Mesendoderm (in vitro differentiated cells): ENCODE measurements at regions not wholly inside any gene's neighbourhood (a gene's known extent, or its start where the extent isn't known, plus 50 kb on each side); places are given as distances from the start of the nearest gene placed in this dataset.

Source experiments
- DNase-seq: peaks from one replicate; pipeline ENCODE4 v3.0.0; 2013
- H2AK5ac ChIP-seq: 2 replicates; pipeline ENCODE4 v1.6.1; 2013; ENCODE audit warnings: low read length, inconsistent platforms
- H2BK120ac ChIP-seq: 2 replicates; pipeline ENCODE4 v1.6.1; 2013; ENCODE audit warnings: low read depth, mild to moderate bottlenecking, low read length, moderate library complexity, mixed read lengths
- H2BK15ac ChIP-seq: replicated peaks from 2 replicates; pipeline ENCODE4 v1.6.1; 2013; ENCODE audit warnings: low read depth, mild to moderate bottlenecking, moderate library complexity
- H2BK5ac ChIP-seq: 2 replicates; pipeline ENCODE4 v1.6.1; 2013; ENCODE audit warnings: low read length, inconsistent platforms
- H3K18ac ChIP-seq: 2 replicates; pipeline ENCODE4 v1.6.1; 2013; ENCODE audit warnings: mild to moderate bottlenecking, low read length, mixed read lengths
- H3K23ac ChIP-seq: one replicate; pipeline ENCODE4 v1.6.1; 2013; ENCODE audit warnings: low read length
- H3K27ac ChIP-seq: 2 replicates; pipeline ENCODE4 v1.5.1; 2013; ENCODE audit warnings: low read depth, mild to moderate bottlenecking, inconsistent platforms, low read length, moderate library complexity
- H3K27me3 ChIP-seq: 2 replicates; pipeline ENCODE4 v1.6.1; 2013; ENCODE audit warnings: low read length, control low read depth, mild to moderate bottlenecking, inconsistent platforms; ENCODE audit not compliant: insufficient read depth, poor library complexity
- H3K36me3 ChIP-seq: 2 replicates; pipeline ENCODE4 v1.6.1; 2013; ENCODE audit warnings: low read length, inconsistent platforms; ENCODE audit not compliant: control insufficient read depth, insufficient read depth
- H3K4ac ChIP-seq: one replicate; pipeline ENCODE4 v1.6.1; 2013; ENCODE audit warnings: low read depth, mild to moderate bottlenecking, low read length, moderate library complexity
- H3K4me1 ChIP-seq: 2 replicates; pipeline ENCODE4 v1.6.1; 2013; ENCODE audit warnings: low read depth, low read length, inconsistent platforms; ENCODE audit not compliant: control insufficient read depth
- H3K4me2 ChIP-seq: 2 replicates; pipeline ENCODE4 v1.6.1; 2013; ENCODE audit warnings: low read length
- H3K4me3 ChIP-seq: 2 replicates; pipeline ENCODE4 v1.5.1; 2013; ENCODE audit warnings: mild to moderate bottlenecking, low read length
- H3K56ac ChIP-seq: one replicate; pipeline ENCODE4 v1.6.1; 2013; ENCODE audit warnings: low read length
- H3K79me1 ChIP-seq: 2 replicates; pipeline ENCODE4 v1.6.1; 2013; ENCODE audit warnings: low read length, inconsistent platforms
- H3K79me2 ChIP-seq: 2 replicates; pipeline ENCODE4 v1.6.1; 2013; ENCODE audit warnings: mild to moderate bottlenecking, low read length; ENCODE audit not compliant: control insufficient read depth, insufficient read depth
- H3K9ac ChIP-seq: 2 replicates; pipeline ENCODE4 v1.6.1; 2013; ENCODE audit warnings: low read length, inconsistent platforms
- H4K5ac ChIP-seq: one replicate; pipeline ENCODE4 v1.6.1; 2013; ENCODE audit warnings: low read length
- H4K8ac ChIP-seq: one replicate; pipeline ENCODE4 v1.6.1; 2013; ENCODE audit warnings: low read depth, mild to moderate bottlenecking, control low read depth, low read length, moderate library complexity
- WGBS: extraction: QIAGEN DNeasy Blood & Tissue Kit; methylation state at CpG from one replicate; pipeline ENCODE4 v1.1.7; 2013; ENCODE audit warnings: low lambda C conversion rate, missing lambda C conversion rate; ENCODE audit not compliant: insufficient coverage; ENCODE audit errors: extremely low coverage; 5-methylcytosine and 5-hydroxymethylcytosine counted together

- H2AK5ac ChIP-seq, result no peak overlapping the region
- H3K9ac ChIP-seq, result no peak overlapping the region
- no peak overlapping the region for H3K56ac ChIP-seq
- no peak overlapping the region for H2BK120ac ChIP-seq
- DNase-seq, result no peak
- no CpG with 5 or more reads among the region's 2 CpGs for WGBS
- H3K79me2 ChIP-seq, result no peaks in the 10 kb centered on the region
- no peak overlapping the region for H2BK5ac ChIP-seq
- H2BK15ac ChIP-seq, result no peak overlapping the region
- H3K79me1 ChIP-seq, result no peaks in the 10 kb centered on the region
- no peaks in the 10 kb centered on the region for H3K27me3 ChIP-seq
- H3K4me3 ChIP-seq, result no peak overlapping the region
- no peak overlapping the region for H4K8ac ChIP-seq
- no peaks in the 10 kb centered on the region for H3K36me3 ChIP-seq
- H3K18ac ChIP-seq, result no peak overlapping the region
- H4K5ac ChIP-seq, result no peak overlapping the region
- no peaks in the 10 kb centered on the region for H3K4me1 ChIP-seq
- no peak overlapping the region for H3K4me2 ChIP-seq
- no peak overlapping the region for H3K27ac ChIP-seq
- H3K23ac ChIP-seq, result no peak overlapping the region
- no peak overlapping the region for H3K4ac ChIP-seq
These were observed 212.3 kb upstream of the RPS6KA3 start for GRCh38 chrX:20479048-20479447.

DNA sequence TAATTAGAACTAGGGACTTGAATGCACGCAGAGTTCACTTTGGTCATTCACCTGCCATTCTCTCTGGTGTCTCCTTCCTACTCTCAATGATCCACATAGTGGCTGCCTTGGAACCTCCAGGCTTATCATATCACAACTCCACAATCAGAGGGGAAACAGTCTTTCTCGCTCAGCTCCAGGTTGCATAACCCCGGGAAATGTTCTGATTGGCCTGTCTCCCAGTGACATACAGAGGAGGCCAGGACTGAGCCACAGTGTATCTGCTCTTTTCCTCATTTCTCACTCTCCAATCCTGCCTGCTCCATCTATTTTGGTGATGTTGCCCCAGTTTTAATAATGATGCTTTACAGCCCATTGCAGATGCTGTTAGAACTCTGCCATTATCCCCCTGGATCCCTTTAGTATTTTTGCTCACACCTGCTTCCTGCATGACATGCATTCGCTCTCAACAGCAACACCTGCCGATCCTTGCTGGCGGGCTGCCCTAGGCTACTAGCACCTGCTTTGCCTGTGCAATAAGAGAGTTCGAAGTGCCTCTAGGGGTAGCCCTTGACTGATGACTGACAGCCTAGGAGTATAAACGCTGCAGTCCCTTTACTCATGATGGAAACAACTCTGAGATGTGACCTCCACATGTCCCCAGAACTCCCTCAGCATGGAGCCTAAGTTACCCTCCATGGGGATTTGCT lies 211.3 kb upstream of the RPS6KA3 start:
- Histone ChIP-seq H3K27me3 (no peaks in the 10 kb centered on the region), H3K79me1 (no peaks in the 10 kb centered on the region), H3K36me3 (no peaks in the 10 kb centered on the region), H2BK5ac (no peak overlapping the region), H3K27ac (no peak overlapping the region), H3K4ac (no peak overlapping the region), H2BK15ac (no peak overlapping the region), H3K4me3 (no peak overlapping the region), H3K23ac (no peak overlapping the region), H2AK5ac (no peak overlapping the region), H3K4me1 (no peaks in the 10 kb centered on the region), H3K79me2 (no peaks in the 10 kb centered on the region), H2BK120ac (no peak overlapping the region), H3K56ac (no peak overlapping the region), H4K5ac (no peak overlapping the region), H4K8ac (no peak overlapping the region), H3K18ac (no peak overlapping the region), H3K9ac (no peak overlapping the region), H3K4me2 (no peak overlapping the region)
- no peak for DNase-seq
- WGBS, result no CpG with 5 or more reads among the region's 8 CpGs

DNA sequence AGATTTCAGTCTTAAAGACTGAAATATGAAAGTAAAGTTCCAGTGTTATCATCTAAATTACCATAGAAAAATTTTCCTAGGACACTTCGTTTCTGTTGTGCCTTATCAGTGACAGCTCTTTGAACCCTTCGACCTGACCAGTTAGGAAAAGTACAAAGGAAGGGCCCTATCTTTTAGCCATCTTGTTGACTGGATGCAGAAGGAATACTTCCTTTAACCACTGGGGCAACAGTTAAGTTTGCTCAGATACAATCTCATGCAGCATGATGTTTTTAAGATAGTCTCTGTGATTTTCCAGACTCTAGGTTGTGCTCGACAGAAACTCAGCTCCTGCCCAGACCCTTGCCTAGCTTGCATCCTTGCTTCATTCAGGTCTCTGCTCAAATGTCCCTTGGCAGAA lies 210.5 kb upstream of the RPS6KA3 start:
- Histone ChIP-seq H3K9ac (no peak overlapping the region), H3K79me1 (no peaks in the 10 kb centered on the region), H2BK5ac (no peak overlapping the region), H3K18ac (no peak overlapping the region), H3K36me3 (no peaks in the 10 kb centered on the region), H3K79me2 (no peaks in the 10 kb centered on the region), H2BK15ac (no peak overlapping the region), H3K27ac (no peak overlapping the region), H3K27me3 (no peaks in the 10 kb centered on the region), H4K8ac (no peak overlapping the region), H3K4me1 (no peaks in the 10 kb centered on the region), H3K4me3 (no peak overlapping the region), H3K23ac (no peak overlapping the region), H2BK120ac (no peak overlapping the region), H3K4ac (no peak overlapping the region), H3K4me2 (no peak overlapping the region), H4K5ac (no peak overlapping the region), H2AK5ac (no peak overlapping the region), H3K56ac (no peak overlapping the region)
- DNase-seq, result peak; percentile 0
- WGBS, result no CpG with 5 or more reads among the region's 3 CpGs

GRCh38 chrX:20472620-20473258 lies 206.0 kb upstream of the RPS6KA3 start:
- Histone ChIP-seq H3K79me1 (no peaks in the 10 kb centered on the region), H2BK15ac (no peak overlapping the region), H3K23ac (no peak overlapping the region), H4K8ac (no peak overlapping the region), H3K36me3 (no peaks in the 10 kb centered on the region), H3K4ac (no peak overlapping the region), H2BK5ac (no peak overlapping the region), H3K56ac (no peak overlapping the region), H3K9ac (no peak overlapping the region), H3K27me3 (no peaks in the 10 kb centered on the region), H3K4me1 (no peaks in the 10 kb centered on the region), H4K5ac (no peak overlapping the region), H2BK120ac (no peak overlapping the region), H3K79me2 (no peaks in the 10 kb centered on the region), H2AK5ac (no peak overlapping the region), H3K4me2 (no peak overlapping the region), H3K27ac (no peak overlapping the region), H3K18ac (no peak overlapping the region), H3K4me3 (no peak overlapping the region)
- no peak for DNase-seq
- WGBS, result no CpG with 5 or more reads among the region's 4 CpGs

- H3K27ac ChIP-seq, result no peak overlapping the region
- H3K79me2 ChIP-seq, result no peaks in the 10 kb centered on the region
- no peak overlapping the region for H3K4me3 ChIP-seq
- no peaks in the 10 kb centered on the region for H3K4me1 ChIP-seq
- no peak overlapping the region for H4K8ac ChIP-seq
- H3K23ac ChIP-seq, result no peak overlapping the region
- H3K18ac ChIP-seq, result no peak overlapping the region
- no peaks in the 10 kb centered on the region for H3K36me3 ChIP-seq
- no peak overlapping the region for H3K9ac ChIP-seq
- no peak overlapping the region for H2BK5ac ChIP-seq
- H3K27me3 ChIP-seq, result no peaks in the 10 kb centered on the region
- no peak overlapping the region for H2BK120ac ChIP-seq
- H3K56ac ChIP-seq, result no peak overlapping the region
- H4K5ac ChIP-seq, result no peak overlapping the region
- H2BK15ac ChIP-seq, result no peak overlapping the region
- no peak overlapping the region for H3K4me2 ChIP-seq
- no peak overlapping the region for H2AK5ac ChIP-seq
- DNase-seq, result no peak
- no peak overlapping the region for H3K4ac ChIP-seq
- no peaks in the 10 kb centered on the region for H3K79me1 ChIP-seq
- WGBS, result no CpG with 5 or more reads among the region's 1 CpG
These were observed 205.4 kb upstream of the RPS6KA3 start for GRCh38 chrX:20472148-20472547.

GRCh38 chrX:20471483-20471882 lies 204.8 kb upstream of the RPS6KA3 start:
- no peak overlapping the region for H3K18ac ChIP-seq
- no peak overlapping the region for H2BK5ac ChIP-seq
- H3K23ac ChIP-seq, result no peak overlapping the region
- no peak for DNase-seq
- H3K4me2 ChIP-seq, result no peak overlapping the region
- H3K36me3 ChIP-seq, result no peaks in the 10 kb centered on the region
- H3K56ac ChIP-seq, result no peak overlapping the region
- H3K9ac ChIP-seq, result no peak overlapping the region
- no peak overlapping the region for H2BK15ac ChIP-seq
- H4K8ac ChIP-seq, result no peak overlapping the region
- H3K27ac ChIP-seq, result no peak overlapping the region
- H3K27me3 ChIP-seq, result no peaks in the 10 kb centered on the region
- H3K79me1 ChIP-seq, result no peaks in the 10 kb centered on the region
- no peak overlapping the region for H4K5ac ChIP-seq
- no peak overlapping the region for H3K4me3 ChIP-seq
- H3K4me1 ChIP-seq, result no peaks in the 10 kb centered on the region
- no peaks in the 10 kb centered on the region for H3K79me2 ChIP-seq
- H3K4ac ChIP-seq, result no peak overlapping the region
- H2BK120ac ChIP-seq, result no peak overlapping the region
- no peak overlapping the region for H2AK5ac ChIP-seq
